ENCODE measurements at regions not wholly inside any gene's neighbourhood (a gene's known extent, or its start where the extent isn't known, plus 50 kb on each side); places are given as distances from the start of the nearest gene placed in this dataset.

- TF ChIP-seq CTCF (IDR thresholded peaks at IDR 0.05; ENCODE audit: insufficient read depth, low read depth, low read length) (no peak), EZH2 (IDR thresholded peaks at IDR 0.05; ENCODE audit: insufficient read depth, low read length) (no peak)
Measured at GRCh38 chr13:73704587-73704986, 429.6 kb downstream of the KLF12 start.
